Urinary bladder (tissue), 3 donors: ENCODE measurements at regions not wholly inside any gene's neighbourhood (a gene's known extent, or its start where the extent isn't known, plus 50 kb on each side); places are given as distances from the start of the nearest gene placed in this dataset.
A peak's percentile ranks its signal among the peaks of the same experiment; 100 is the strongest.

Experiments used
- DNase-seq: peaks from one replicate; pipeline ENCODE4 v3.0.0-alpha.2; 2015; ENCODE audit errors: extremely low spot score
- H3K27ac ChIP-seq: one replicate; pipeline ENCODE4 v1.5.1; 2013; ENCODE audit warnings: low read depth, mild to moderate bottlenecking, moderate library complexity
- H3K36me3 ChIP-seq: one replicate; pipeline ENCODE4 v1.6.1; 2013; ENCODE audit warnings: mild to moderate bottlenecking, moderate library complexity; ENCODE audit not compliant: insufficient read depth
- H3K4me1 ChIP-seq: one replicate; pipeline ENCODE4 v1.6.1; 2013; ENCODE audit warnings: mild to moderate bottlenecking, moderate library complexity; ENCODE audit not compliant: insufficient read depth
- H3K4me3 ChIP-seq: one replicate; pipeline ENCODE4 v1.5.1; 2013; ENCODE audit warnings: low read depth, low read length
- WGBS: extraction: QIAGEN DNeasy Blood & Tissue Kit; methylation state at CpG from one replicate; pipeline ENCODE4 v1.1.7; 2013; 5-methylcytosine and 5-hydroxymethylcytosine counted together
- donor health status: healthy with polysubstance abuse.
- donor health status: healthy.

DNA sequence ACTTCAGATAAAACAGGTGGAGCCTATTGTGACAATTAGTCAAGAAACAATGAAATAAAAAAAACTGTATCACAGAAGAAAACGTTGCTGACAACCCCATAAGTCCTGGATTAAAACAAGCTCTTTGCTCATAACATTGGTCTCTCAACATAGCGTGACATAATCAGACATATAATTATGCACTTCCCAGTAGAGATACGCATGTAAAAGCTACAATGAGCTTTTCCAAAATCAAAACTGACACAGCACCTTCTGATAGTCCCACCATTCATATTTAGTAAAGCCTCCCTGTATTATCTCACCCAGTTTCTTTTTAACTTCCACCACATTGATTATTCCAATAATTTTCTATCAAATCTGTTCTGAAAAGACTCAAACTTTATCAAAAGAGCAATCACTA is 372.1 kb upstream of the SMIM31 start:
- 68% methylated on average over 3 of the region's 3 CpGs for WGBS

DNA sequence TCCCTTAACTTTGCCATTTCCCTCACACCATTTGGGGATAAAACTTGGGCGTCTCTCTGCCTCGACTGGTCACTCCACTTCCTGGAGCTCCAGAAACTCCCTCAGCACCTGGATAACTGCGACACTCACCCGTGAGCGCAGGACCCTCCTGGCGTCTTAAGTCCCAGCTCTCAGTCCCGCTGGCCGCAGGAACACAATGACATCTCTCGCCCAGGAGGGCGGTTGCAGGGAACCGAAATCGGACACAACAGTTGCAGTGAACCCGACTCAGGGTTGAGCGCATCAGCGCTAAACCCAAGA is 370.9 kb upstream of the SMIM31 start:
- no peak overlapping the region for H3K4me3 ChIP-seq
- H3K27ac ChIP-seq: no peak overlapping the region
- H3K36me3 ChIP-seq: no peaks in the 10 kb centered on the region
- under 1% methylated on average over 15 of the region's 15 CpGs for WGBS
- H3K4me1 ChIP-seq: no peaks in the 10 kb centered on the region
- no peak for DNase-seq

More for the DNA sequence above, 372.1 kb upstream of the SMIM31 start:
- no peak overlapping the region for H3K27ac ChIP-seq
- no peaks in the 10 kb centered on the region for H3K36me3 ChIP-seq
- DNase-seq: no peak
- no peak overlapping the region for H3K4me3 ChIP-seq
- H3K4me1 ChIP-seq: no peaks in the 10 kb centered on the region

DNA sequence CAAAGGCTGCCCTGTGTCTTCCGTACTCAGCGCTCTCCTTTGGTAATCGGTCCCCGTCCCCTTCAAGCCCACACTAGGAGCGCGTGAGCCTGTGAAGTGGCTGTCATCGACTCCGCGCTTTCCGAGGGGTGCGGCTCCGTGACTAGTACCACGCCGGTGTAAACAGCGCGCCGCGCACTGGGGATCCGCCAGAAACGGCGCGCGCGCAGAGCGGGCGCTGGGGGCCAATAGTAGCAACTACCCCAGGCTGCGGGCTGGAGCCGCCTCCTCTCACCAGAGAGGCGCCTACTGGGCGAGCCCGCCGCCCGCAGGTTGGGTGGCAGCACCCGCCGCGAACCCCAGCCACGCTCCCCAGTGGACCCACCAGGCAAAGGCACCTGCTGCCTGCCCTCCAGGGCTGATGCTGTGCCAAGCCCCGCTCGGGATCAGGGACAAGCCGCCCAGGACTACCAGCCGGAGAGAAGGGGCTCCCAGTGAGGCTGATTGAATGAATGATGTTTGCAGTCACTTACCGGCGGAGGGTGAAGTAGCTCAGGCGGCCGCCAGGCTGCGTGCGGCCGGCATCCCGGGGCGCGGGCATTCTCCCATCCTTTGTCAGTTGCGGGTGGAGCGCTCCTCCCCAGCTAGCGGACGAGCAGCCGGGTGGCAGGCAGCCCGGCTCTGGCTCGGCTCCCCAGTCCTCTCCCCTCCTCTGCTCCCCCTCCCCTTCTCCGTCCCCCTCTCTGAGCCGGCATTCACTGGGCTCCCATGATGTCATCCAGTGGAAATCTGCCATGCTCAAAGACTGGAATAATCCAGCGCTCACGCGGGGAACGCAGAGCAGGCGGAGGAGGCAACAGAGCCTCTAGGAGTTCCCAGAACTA is 370.3 kb upstream of the SMIM31 start:
- Histone ChIP-seq H3K4me3 (no peak overlapping the region), H3K27ac (no peak overlapping the region), H3K4me1 (no peaks in the 10 kb centered on the region), H3K36me3 (no peaks in the 10 kb centered on the region)
- peak; percentile 86 for DNase-seq
- under 1% methylated on average over 65 of the region's 65 CpGs for WGBS

DNA sequence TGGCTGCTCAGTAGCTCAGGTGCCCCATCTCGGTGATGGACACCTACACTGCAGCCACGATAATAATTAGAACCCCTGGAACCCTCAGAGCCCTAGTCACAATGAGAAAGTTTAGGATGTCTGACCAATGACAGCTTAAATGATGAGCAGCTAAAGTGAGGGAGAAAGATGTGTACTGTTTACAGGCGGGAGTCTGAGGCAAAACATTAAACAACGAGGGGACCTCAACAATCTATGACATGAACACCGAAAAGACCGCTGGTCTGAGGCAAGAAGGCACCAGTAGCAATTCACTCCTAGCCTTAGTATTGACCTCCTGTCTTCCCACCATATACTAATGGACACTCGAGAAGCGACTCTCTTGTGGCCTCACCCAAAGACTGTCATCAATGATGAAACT is 369.5 kb upstream of the SMIM31 start:
- Histone ChIP-seq H3K4me1 (no peaks in the 10 kb centered on the region), H3K4me3 (no peak overlapping the region), H3K36me3 (no peaks in the 10 kb centered on the region), H3K27ac (no peak overlapping the region)
- 65% methylated on average over 8 of the region's 8 CpGs for WGBS
- no peak for DNase-seq

DNA sequence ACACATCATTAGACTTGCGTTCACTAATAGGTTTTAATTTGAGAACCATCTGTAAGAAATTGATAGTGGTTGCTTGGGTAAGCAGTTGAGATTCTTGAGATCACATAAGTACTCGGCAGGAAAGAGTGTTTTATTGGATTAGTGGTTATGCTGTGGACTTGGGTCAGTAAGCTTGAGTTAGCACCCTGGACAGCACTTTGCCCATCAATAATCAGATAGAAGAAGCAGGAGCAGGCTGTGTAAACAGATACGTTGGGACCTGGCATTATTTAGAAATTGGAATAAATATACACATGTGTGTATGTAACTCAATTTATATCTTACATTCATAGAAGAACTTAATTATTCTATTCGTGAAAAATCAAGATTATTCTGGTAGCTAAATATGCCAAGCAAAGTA is 357.5 kb upstream of the SMIM31 start:
- 40% methylated on average over 4 of the region's 4 CpGs for WGBS
- no peak for DNase-seq
- H3K36me3 ChIP-seq: no peaks in the 10 kb centered on the region
- H3K4me1 ChIP-seq: no peaks in the 10 kb centered on the region
- no peak overlapping the region for H3K4me3 ChIP-seq
- no peak overlapping the region for H3K27ac ChIP-seq

DNA sequence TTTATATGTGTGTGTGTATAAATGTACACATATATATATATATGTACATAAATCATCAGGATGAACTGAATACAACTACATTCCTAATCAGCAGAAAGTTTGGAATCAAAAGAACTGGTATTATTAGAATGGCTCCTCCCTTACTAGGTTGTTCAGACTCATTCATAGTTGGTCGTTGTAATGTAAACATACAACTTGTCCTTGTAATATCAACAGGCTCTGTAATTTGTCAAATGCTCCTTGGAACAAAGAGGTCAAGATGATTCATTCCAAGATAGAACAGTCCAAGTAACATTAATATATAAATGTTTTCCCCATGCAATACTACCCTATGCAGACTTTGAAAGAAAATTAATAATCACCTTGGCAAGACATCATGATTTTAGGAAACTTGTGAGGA is 351.4 kb upstream of the SMIM31 start:
- Histone ChIP-seq H3K4me3 (no peak overlapping the region), H3K36me3 (no peaks in the 10 kb centered on the region), H3K27ac (no peak overlapping the region), H3K4me1 (no peaks in the 10 kb centered on the region)
- no peak for DNase-seq
- 13% methylated on average over 1 of the region's 1 CpG for WGBS

DNA sequence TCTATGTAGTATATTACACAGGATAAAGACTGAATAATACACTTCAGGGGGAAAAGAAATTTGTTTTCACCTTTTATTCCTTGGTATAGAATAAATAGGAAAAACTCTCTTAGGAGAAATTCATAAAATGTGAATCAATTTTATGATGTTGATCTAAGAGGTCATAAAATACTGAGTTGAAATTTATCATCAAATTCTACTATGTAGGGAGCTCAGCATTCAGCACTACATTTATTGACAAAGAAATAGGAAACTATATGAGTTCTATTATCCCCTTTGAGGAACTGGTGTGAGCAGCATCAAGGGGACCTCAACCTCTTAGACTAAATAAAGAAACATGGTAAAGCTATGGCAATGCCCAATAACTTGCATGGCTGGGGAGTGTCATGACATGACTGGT is 348.2 kb upstream of the SMIM31 start:
- H3K4me3 ChIP-seq: no peak overlapping the region
- no peaks in the 10 kb centered on the region for H3K4me1 ChIP-seq
- H3K27ac ChIP-seq: no peak overlapping the region
- H3K36me3 ChIP-seq: no peaks in the 10 kb centered on the region
- DNase-seq: no peak

DNA sequence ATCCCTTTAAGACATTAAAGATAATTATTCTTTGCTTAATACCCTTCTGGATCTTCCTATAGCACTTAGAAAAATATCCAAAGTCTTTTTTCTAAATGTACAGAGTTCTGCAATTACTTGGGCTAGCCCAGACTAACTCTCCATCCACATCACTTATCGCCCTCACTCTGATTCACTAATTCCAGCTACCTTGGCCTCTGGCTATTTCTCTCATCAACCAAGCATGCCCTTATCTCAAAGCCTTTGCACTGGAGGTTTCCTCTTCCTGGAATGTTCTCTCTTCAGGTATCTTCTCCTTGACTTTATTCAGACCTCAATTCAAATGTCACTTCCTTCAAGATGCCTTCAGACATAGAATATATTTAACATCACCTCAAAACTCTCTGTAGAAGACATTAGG is 345.1 kb upstream of the SMIM31 start:
- H3K36me3 ChIP-seq: no peaks in the 10 kb centered on the region
- H3K4me3 ChIP-seq: no peak overlapping the region
- H3K4me1 ChIP-seq: no peaks in the 10 kb centered on the region
- 83% methylated on average over 1 of the region's 1 CpG for WGBS
- DNase-seq: no peak
- no peak overlapping the region for H3K27ac ChIP-seq

DNA sequence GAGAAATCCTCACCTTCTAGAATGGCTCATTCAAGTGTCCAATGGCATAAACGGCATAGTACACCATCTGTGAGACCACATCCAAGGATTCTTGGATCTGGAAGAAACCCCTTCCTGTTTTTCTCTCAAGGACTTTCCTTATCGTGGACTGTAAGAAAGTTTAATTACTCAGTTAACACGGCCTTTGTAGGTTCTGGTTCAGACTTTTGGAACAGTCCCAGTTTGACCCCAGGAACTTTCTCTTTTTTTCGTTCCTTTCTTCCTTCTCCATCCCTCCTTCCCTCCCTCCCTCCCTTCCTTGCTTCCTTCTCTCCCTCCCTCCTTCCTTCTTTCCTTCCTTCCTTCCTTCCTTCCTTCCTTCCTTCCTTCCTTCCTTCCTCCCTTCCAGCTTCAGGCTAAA is 343.5 kb upstream of the SMIM31 start:
- Histone ChIP-seq H3K4me3 (no peak overlapping the region), H3K4me1 (no peaks in the 10 kb centered on the region), H3K36me3 (no peaks in the 10 kb centered on the region), H3K27ac (no peak overlapping the region)
- WGBS: 71% methylated on average over 4 of the region's 4 CpGs
- no peak for DNase-seq

DNA sequence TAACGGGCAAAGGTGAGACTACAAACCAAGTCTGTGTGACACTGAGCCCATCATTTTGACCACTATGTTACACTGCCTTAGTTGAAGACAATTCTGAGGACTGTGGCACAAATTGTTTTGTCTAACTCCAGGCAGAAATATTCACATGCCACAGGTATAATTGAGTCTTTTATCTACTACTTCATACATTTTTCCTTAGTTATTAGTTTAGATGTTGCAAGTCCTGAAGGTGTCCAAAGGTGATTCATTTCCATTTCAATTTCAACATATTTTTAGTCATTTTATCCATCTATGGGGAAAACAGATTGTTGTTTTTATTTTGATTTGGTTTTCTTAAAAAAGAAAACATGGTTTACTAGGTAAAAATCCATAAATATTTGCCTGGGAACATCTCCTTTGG is 341.7 kb upstream of the SMIM31 start:
- Histone ChIP-seq H3K36me3 (no peaks in the 10 kb centered on the region), H3K4me3 (no peak overlapping the region), H3K27ac (no peak overlapping the region), H3K4me1 (no peaks in the 10 kb centered on the region)
- no peak for DNase-seq
- 79% methylated on average over 1 of the region's 1 CpG for whole genome bisulfite sequencing

DNA sequence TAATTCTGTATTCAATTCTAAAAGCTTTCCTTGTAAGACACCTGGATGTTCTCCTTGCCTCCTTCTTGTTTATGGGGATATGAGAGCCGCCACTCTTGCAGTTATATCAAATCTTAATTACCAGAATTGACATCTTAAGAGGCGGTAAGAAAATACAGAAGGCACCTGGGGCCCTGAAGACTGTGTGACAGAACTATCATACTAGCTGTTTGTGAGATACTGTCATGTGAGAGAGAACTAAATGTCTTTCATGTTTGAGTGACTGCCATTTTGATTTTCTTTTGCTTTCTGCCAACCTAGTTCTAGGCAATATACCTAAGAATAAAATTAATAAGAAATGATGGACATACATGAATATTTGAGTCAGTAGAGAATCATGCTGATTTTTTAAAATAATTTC is 340.2 kb upstream of the SMIM31 start:
- 83% methylated on average over 2 of the region's 2 CpGs for WGBS
- no peaks in the 10 kb centered on the region for H3K36me3 ChIP-seq
- H3K4me1 ChIP-seq: no peaks in the 10 kb centered on the region
- no peak for DNase-seq
- H3K4me3 ChIP-seq: no peak overlapping the region
- H3K27ac ChIP-seq: no peak overlapping the region

DNA sequence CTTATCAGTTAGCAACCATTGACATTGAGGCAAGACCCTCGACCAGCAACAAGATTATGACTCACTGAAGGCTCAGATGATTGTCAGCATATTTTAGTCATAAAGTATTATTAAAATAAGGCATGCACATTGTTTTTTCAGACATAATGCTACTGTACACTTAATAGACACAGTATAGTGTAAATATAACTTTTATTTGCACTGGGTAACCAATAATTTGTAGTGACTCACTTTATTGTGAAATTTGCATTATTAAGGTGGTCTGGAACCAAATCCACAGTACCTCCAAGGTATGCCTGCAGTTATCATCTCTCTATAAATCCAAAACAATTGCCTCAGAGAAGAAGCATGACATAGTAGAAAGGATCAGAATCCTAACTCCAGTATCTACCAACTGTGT is 330.1 kb upstream of the SMIM31 start:
- WGBS: 50% methylated on average over 1 of the region's 1 CpG
- H3K4me3 ChIP-seq: no peak overlapping the region
- DNase-seq: no peak
- H3K27ac ChIP-seq: no peak overlapping the region
- no peaks in the 10 kb centered on the region for H3K36me3 ChIP-seq
- no peaks in the 10 kb centered on the region for H3K4me1 ChIP-seq

DNA sequence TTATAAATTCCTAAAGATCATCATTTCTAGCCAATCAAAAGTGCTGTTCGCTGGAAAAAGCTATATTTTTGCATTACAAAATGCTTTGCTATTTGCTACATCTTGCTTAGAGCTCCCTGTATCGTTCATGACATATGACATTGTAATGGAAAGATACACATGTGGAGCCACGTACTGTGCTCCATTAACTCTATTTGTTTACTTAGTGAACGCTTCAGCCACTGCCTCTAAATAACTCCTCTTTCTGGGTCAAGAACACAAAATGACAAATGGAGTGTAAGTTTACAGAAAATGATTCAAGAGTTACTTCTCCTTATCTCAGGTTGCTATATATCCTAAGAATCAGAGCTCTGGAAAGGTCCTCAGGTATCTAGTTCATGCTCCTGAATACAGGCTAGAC is 329.1 kb upstream of the SMIM31 start:
- no peak overlapping the region for H3K4me3 ChIP-seq
- WGBS: 40% methylated on average over 4 of the region's 4 CpGs
- H3K36me3 ChIP-seq: no peaks in the 10 kb centered on the region
- H3K4me1 ChIP-seq: no peaks in the 10 kb centered on the region
- no peak for DNase-seq
- H3K27ac ChIP-seq: no peak overlapping the region

DNA sequence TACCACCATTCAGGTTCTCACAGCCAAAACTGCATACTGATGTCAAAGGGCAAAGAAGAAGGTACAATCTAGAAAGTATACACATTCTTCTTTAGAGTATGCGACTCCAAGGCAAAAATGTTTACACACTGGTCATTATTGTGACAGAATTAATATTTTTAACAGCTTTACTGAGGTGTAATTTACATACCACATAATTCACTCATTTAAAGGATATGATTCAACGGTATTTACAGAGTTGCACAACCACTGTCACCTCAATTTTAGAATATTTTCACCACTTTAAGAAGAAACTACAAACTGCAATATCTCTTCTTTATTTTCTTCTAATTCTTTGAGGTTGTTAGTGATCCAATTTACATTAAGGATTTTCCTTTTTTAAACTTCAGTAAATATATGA is 325.4 kb upstream of the SMIM31 start:
- H3K4me3 ChIP-seq: no peak overlapping the region
- no peaks in the 10 kb centered on the region for H3K4me1 ChIP-seq
- no peak overlapping the region for H3K27ac ChIP-seq
- no peaks in the 10 kb centered on the region for H3K36me3 ChIP-seq
- no peak for DNase-seq
- 77% methylated on average over 2 of the region's 2 CpGs for WGBS

DNA sequence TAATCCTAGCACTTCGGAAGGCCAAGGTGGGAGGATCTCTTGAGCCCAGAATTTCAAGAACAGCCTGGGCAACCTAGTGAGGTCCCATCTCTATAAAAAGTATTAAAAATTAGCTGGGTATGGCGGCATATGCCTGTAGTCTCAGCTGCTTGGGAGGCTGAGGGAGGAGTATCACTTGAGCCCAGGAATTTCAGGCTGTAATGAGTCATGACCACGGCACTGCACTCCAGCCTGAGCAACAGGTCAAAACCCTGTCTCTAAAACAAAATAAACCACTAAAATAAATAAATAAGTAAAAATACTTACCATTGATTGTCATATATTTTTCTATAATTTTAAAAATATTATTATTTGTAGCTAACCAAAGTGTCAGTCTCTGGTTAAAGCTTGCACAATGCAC is 315.6 kb upstream of the SMIM31 start:
- no peak overlapping the region for H3K4me3 ChIP-seq
- H3K4me1 ChIP-seq: no peaks in the 10 kb centered on the region
- 56% methylated on average over 3 of the region's 3 CpGs for WGBS
- DNase-seq: no peak
- no peak overlapping the region for H3K27ac ChIP-seq
- H3K36me3 ChIP-seq: no peaks in the 10 kb centered on the region
